ENCODE measurements at regions not wholly inside any gene's neighbourhood (a gene's known extent, or its start where the extent isn't known, plus 50 kb on each side); places are given as distances from the start of the nearest gene placed in this dataset.

- Histone ChIP-seq H3K27me3 (replicated peaks; ENCODE audit: insufficient read depth, low read depth, low read length, poor library complexity) (peaks cover 4% of the 10 kb centered on the region), H3K9me3 (ENCODE audit: low read depth, low read length, poor library complexity, severe bottlenecking) (no peaks in the 10 kb centered on the region), H3K27ac (ENCODE audit: low read depth, low read length, poor library complexity, severe bottlenecking) (no peak overlapping the region), H3K36me3 (ENCODE audit: insufficient read depth, low read length, poor library complexity, severe bottlenecking) (no peaks in the 10 kb centered on the region), H3K4me3 (ENCODE audit: low read depth, low read length, poor library complexity, severe bottlenecking) (no peak overlapping the region), H3K4me1 (ENCODE audit: insufficient read depth, low read length, poor library complexity, severe bottlenecking) (peaks cover 8% of the 10 kb centered on the region)
- TF ChIP-seq EZH2 (IDR thresholded peaks at IDR 0.05; ENCODE audit: borderline replicate concordance, low read depth, low read length, poor library complexity, severe bottlenecking): no peak
- no peak for TF ChIP-seq CTCF (conservative IDR thresholded peaks at IDR 0.05; ENCODE audit: low read depth, low read length)
- DNase-seq (ENCODE audit: low spot score): no peak
- POLR2A ChIA-PET (ENCODE audit: low non-redundant PET): no interaction called here
- intact Hi-C loops (cut with micrococcal nuclease; ENCODE audit: unreplicated experiment): no loop called here
- CTCF ChIA-PET: no interaction called here
- no TSS peak for BruUV-seq (replicated peaks)
These were observed 66.7 kb upstream of the E2F3 start for GRCh38 chr6:20334962-20335361.

- no TSS peak for BruUV-seq (replicated peaks)
- no peaks in the 10 kb centered on the region for H3K36me3 ChIP-seq (ENCODE audit: insufficient read depth, low read length, poor library complexity, severe bottlenecking)
- no peak overlapping the region for H3K27ac ChIP-seq (ENCODE audit: low read depth, low read length, poor library complexity, severe bottlenecking)
- no peaks in the 10 kb centered on the region for H3K9me3 ChIP-seq (ENCODE audit: low read depth, low read length, poor library complexity, severe bottlenecking)
- no peak for DNase-seq (ENCODE audit: low spot score)
- intact Hi-C loops (cut with micrococcal nuclease; ENCODE audit: unreplicated experiment): no loop called here
- TF ChIP-seq EZH2 (IDR thresholded peaks at IDR 0.05; ENCODE audit: borderline replicate concordance, low read depth, low read length, poor library complexity, severe bottlenecking) (no peak), CTCF (conservative IDR thresholded peaks at IDR 0.05; ENCODE audit: low read depth, low read length) (no peak)
- no peak overlapping the region for H3K4me3 ChIP-seq (ENCODE audit: low read depth, low read length, poor library complexity, severe bottlenecking)
- peaks cover 8% of the 10 kb centered on the region for H3K4me1 ChIP-seq (ENCODE audit: insufficient read depth, low read length, poor library complexity, severe bottlenecking)
- H3K27me3 ChIP-seq (replicated peaks; ENCODE audit: insufficient read depth, low read depth, low read length, poor library complexity): no peaks in the 10 kb centered on the region
- ChIA-PET CTCF (no interaction called here), POLR2A (ENCODE audit: low non-redundant PET) (no interaction called here)
These were observed 65.8 kb upstream of the E2F3 start for GRCh38 chr6:20335872-20336271.

GRCh38 chr6:20338156-20338555 is 63.5 kb upstream of the E2F3 start:
- DNase-seq (ENCODE audit: low spot score): no peak
- TF ChIP-seq EZH2 (IDR thresholded peaks at IDR 0.05; ENCODE audit: borderline replicate concordance, low read depth, low read length, poor library complexity, severe bottlenecking) (no peak), CTCF (conservative IDR thresholded peaks at IDR 0.05; ENCODE audit: low read depth, low read length) (no peak)
- Histone ChIP-seq H3K27ac (ENCODE audit: low read depth, low read length, poor library complexity, severe bottlenecking) (no peak overlapping the region), H3K27me3 (replicated peaks; ENCODE audit: insufficient read depth, low read depth, low read length, poor library complexity) (no peaks in the 10 kb centered on the region), H3K9me3 (ENCODE audit: low read depth, low read length, poor library complexity, severe bottlenecking) (no peaks in the 10 kb centered on the region), H3K4me3 (ENCODE audit: low read depth, low read length, poor library complexity, severe bottlenecking) (no peak overlapping the region), H3K36me3 (ENCODE audit: insufficient read depth, low read length, poor library complexity, severe bottlenecking) (no peaks in the 10 kb centered on the region), H3K4me1 (ENCODE audit: insufficient read depth, low read length, poor library complexity, severe bottlenecking) (peaks cover 8% of the 10 kb centered on the region)
- CTCF ChIA-PET: no interaction called here
- intact Hi-C loops (cut with micrococcal nuclease; ENCODE audit: unreplicated experiment): no loop called here
- BruUV-seq (replicated peaks): no TSS peak
- POLR2A ChIA-PET (ENCODE audit: low non-redundant PET): no interaction called here
